Endothelial cell of umbilical vein (primary cell): ENCODE measurements at regions not wholly inside any gene's neighbourhood (a gene's known extent, or its start where the extent isn't known, plus 50 kb on each side); places are given as distances from the start of the nearest gene placed in this dataset.

ENCODE experiments used
- BruUV-seq: library from RNA; stranded (reverse); fragments of 400-500 nt; replicated peaks from 2 replicates; lab custom pipeline; 2021; lab: Mats Ljungman, UMichigan
- CTCF ChIA-PET: fragments of 300-600, 350-600 bp; sonication (Branson Sonifier 250); formaldehyde crosslinking; loops from one replicate; lab custom pipeline; 2021; ENCODE audit warnings: antibody characterized with exemption, inconsistent platforms; lab: Charles Lee
- POLR2A ChIA-PET: fragments of 300-600, 350-600 bp; sonication (Branson Sonifier 250); formaldehyde crosslinking; loops from one replicate; lab custom pipeline; 2021; ENCODE audit warnings: antibody characterized with exemption, inconsistent platforms; lab: Charles Lee
- DNase-seq: peaks from one replicate; pipeline ENCODE4 v3.0.0-alpha.2; 2011; ENCODE audit warnings: low read depth, low spot score
- FAIRE-seq: peaks from 2 replicates; lab custom pipeline; 2011; peaks lifted over from hg19 to GRCh38; lab: Jason Lieb, UNC
- H2AFZ ChIP-seq: 2 replicates; pipeline ENCODE4 v1.6.0; 2012; ENCODE audit warnings: low read depth, low read length, control low read depth, inconsistent platforms
- H3K27ac ChIP-seq: 2 replicates; pipeline ENCODE4 v1.5.1; 2011; ENCODE audit warnings: low read depth, mild to moderate bottlenecking, control low read depth, low read length, moderate library complexity; ENCODE audit not compliant: insufficient read depth
- H3K27me3 ChIP-seq, 2 experiments: 2 replicates each; pipeline versions ENCODE4 v1.6.0 to v1.6.1; 2011; ENCODE audit warnings: low read length in 2 of 2, mixed read lengths in 1 of 2; ENCODE audit not compliant: control insufficient read depth in 2 of 2, insufficient read depth in 2 of 2
- H3K36me3 ChIP-seq, 2 experiments: 2 replicates in 1 of 2; 3 replicates in 1 of 2; pipeline ENCODE4 v1.5.1; 2011; ENCODE audit warnings: low read length in 2 of 2, mild to moderate bottlenecking in 1 of 2, moderate library complexity in 1 of 2; ENCODE audit not compliant: control insufficient read depth in 2 of 2, insufficient read depth in 2 of 2; ENCODE audit errors: extremely low read depth in 1 of 2
- H3K4me1 ChIP-seq: 3 replicates; pipeline ENCODE4 v1.5.1; 2011; ENCODE audit warnings: mild to moderate bottlenecking, low read length; ENCODE audit not compliant: control insufficient read depth, insufficient read depth; ENCODE audit errors: extremely low read depth
- H3K4me2 ChIP-seq: 2 replicates; pipeline ENCODE4 v1.6.1; 2011; ENCODE audit warnings: low read length, control low read depth, mixed read lengths; ENCODE audit not compliant: insufficient read depth
- H3K4me3 ChIP-seq, 3 experiments: fragments of 200-600 bp in 1 of 3; sonication (generic), shearing (Covaris generic) in 1 of 3; replicated peaks in 1 of 3; 2 replicates each; pipeline ENCODE4 v1.5.1; 2011 to 2016; ENCODE audit warnings: control low read depth in 3 of 3, low read length in 3 of 3, mild to moderate bottlenecking in 2 of 3, inconsistent platforms in 1 of 3, low read depth in 1 of 3, moderate library complexity in 1 of 3; ENCODE audit not compliant: insufficient read depth in 1 of 3
- H3K79me2 ChIP-seq: 2 replicates; pipeline ENCODE4 v1.6.0; 2012; ENCODE audit warnings: low read length, inconsistent platforms; ENCODE audit not compliant: control insufficient read depth, insufficient read depth
- H3K9ac ChIP-seq: replicated peaks from 2 replicates; pipeline ENCODE3; 2011; ENCODE audit warnings: low read length, control low read depth; ENCODE audit not compliant: insufficient read depth; ENCODE audit errors: extremely low read depth
- H3K9me1 ChIP-seq: replicated peaks from 3 replicates; pipeline ENCODE4 v1.6.0; 2011; ENCODE audit warnings: mild to moderate bottlenecking, low read length; ENCODE audit not compliant: control insufficient read depth, insufficient read depth; ENCODE audit errors: extremely low read depth
- H3K9me3 ChIP-seq: replicated peaks from 2 replicates; pipeline ENCODE4 v1.5.1; 2012; ENCODE audit warnings: low read length, inconsistent platforms; ENCODE audit not compliant: control insufficient read depth, insufficient read depth
- H4K20me1 ChIP-seq: replicated peaks from 2 replicates; pipeline ENCODE3; 2011; ENCODE audit warnings: mild to moderate bottlenecking, low read length; ENCODE audit not compliant: control insufficient read depth, insufficient read depth; ENCODE audit errors: extremely low read depth
- EZH2 ChIP-seq: IDR thresholded peaks from 2 replicates; pipeline ENCODE4 v1.6.1; 2012; ENCODE audit warnings: borderline replicate concordance, low read depth, mild to moderate bottlenecking, moderate library complexity, low read length, inconsistent platforms; ENCODE audit not compliant: severe bottlenecking
- FOS ChIP-seq: IDR thresholded peaks from 2 replicates; pipeline ENCODE4 v1.6.1; 2011; ENCODE audit warnings: mild to moderate bottlenecking, low read length, moderate library complexity, borderline replicate concordance; ENCODE audit not compliant: insufficient read depth
- GATA2 ChIP-seq: IDR thresholded peaks from 2 replicates; pipeline ENCODE4 v1.7.0; 2011; ENCODE audit warnings: low read depth, mild to moderate bottlenecking, moderate library complexity, mixed read lengths, low read length; ENCODE audit not compliant: insufficient read length, insufficient read depth
- JUN ChIP-seq: IDR thresholded peaks from 2 replicates; pipeline ENCODE4 v1.6.1; 2011; ENCODE audit warnings: borderline replicate concordance, low read depth; ENCODE audit not compliant: insufficient read length, insufficient read depth
- MYC ChIP-seq: IDR thresholded peaks from one replicate; pipeline ENCODE4 v1.6.1; 2011; ENCODE audit warnings: mild to moderate bottlenecking, low read depth, low read length
- POLR2A ChIP-seq: IDR thresholded peaks from 2 replicates; pipeline ENCODE4 v1.6.1; 2012; ENCODE audit warnings: low read depth, mild to moderate bottlenecking, control low read depth, low read length
- POLR2AphosphoS5 ChIP-seq: IDR thresholded peaks from 2 replicates; pipeline ENCODE4 v1.6.1; 2012; ENCODE audit warnings: low read depth, mild to moderate bottlenecking, control low read depth, low read length, moderate library complexity; ENCODE audit not compliant: insufficient read depth
- dilution Hi-C: fragments of 300-500 bp; cut with MboI; formaldehyde crosslinking; loops from one replicate; pipeline ENCODE4 v1.15.0; 2019; ENCODE audit warnings: low sequenced_read_pairs; ENCODE audit not compliant: extremely low pct_ligation_motif_present
- intact Hi-C: fragments of 100-400 bp; cut with micrococcal nuclease; formaldehyde crosslinking; loops from one replicate; pipeline ENCODE4 v1.10.0; 2022
- TF ChIP-seq, protein P1 (sequence below), 2 donors: IDR thresholded peaks; 1 replicate in 1 of 2; 2 replicates in 1 of 2; pipeline ENCODE4 v1.5.1; 2011; ENCODE audit warnings: low read length in 2 of 2, mild to moderate bottlenecking in 2 of 2, moderate library complexity in 2 of 2, control low read depth in 1 of 2, inconsistent platforms in 1 of 2, low read depth in 1 of 2; ENCODE audit not compliant: insufficient read depth in 1 of 2; ENCODE audit errors: extremely low read depth in 1 of 2
- TF ChIP-seq, protein P2 (sequence below): IDR thresholded peaks from 2 replicates; pipeline ENCODE4 v1.6.1; 2011; ENCODE audit not compliant: insufficient read depth, insufficient read length

DNA sequence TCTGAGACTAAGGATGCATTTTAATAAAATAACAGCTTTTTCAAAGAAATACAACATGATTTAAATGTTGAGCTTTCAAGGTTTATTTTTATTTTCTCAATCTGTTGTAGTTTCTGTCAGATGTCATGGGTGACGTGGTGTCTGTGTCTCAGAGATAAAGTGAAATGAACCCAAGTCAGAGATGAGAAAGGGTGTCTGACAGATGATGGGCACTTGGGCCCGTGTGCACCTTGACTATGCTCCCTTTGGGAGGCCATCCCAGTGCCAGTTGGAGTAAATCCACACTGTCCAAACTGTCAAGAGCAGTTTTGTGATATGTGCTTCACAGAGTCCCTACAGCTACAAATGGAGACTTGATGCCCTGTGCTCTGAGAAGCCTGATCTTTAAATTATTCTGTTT lies 536.9 kb upstream of the FAM174A start:
- Histone ChIP-seq H3K4me3 (no peak overlapping the region), H4K20me1 (no peaks in the 10 kb centered on the region), H3K4me2 (no peak overlapping the region), H3K36me3 (no peaks in the 10 kb centered on the region), H3K27ac (no peak overlapping the region), H3K4me1 (no peaks in the 10 kb centered on the region), H3K9me3 (no peaks in the 10 kb centered on the region), H3K27me3 (no peaks in the 10 kb centered on the region), H3K9me1 (peaks cover 2% of the 10 kb centered on the region), H3K9ac (no peak overlapping the region), H2AFZ (peak overlapping the region; percentile 44), H3K79me2 (no peaks in the 10 kb centered on the region)
- intact Hi-C loops (no loop called here), dilution Hi-C loops (no loop called here)
- BruUV-seq = no TSS peak
- ChIA-PET CTCF (interaction anchor here (2.3 kb wide), 1 partner anchor 10 kb away, joined by 6 read pairs; no protein-coding TSS in a partner anchor), POLR2A (no interaction called here)
- no peak for DNase-seq
- no peak for FAIRE-seq
- TF ChIP-seq POLR2AphosphoS5 (no peak), POLR2A (no peak), EZH2 (no peak), FOS (no peak), MYC (no peak), JUN (no peak), GATA2 (no peak)
- TF ChIP-seq, protein P1, sequence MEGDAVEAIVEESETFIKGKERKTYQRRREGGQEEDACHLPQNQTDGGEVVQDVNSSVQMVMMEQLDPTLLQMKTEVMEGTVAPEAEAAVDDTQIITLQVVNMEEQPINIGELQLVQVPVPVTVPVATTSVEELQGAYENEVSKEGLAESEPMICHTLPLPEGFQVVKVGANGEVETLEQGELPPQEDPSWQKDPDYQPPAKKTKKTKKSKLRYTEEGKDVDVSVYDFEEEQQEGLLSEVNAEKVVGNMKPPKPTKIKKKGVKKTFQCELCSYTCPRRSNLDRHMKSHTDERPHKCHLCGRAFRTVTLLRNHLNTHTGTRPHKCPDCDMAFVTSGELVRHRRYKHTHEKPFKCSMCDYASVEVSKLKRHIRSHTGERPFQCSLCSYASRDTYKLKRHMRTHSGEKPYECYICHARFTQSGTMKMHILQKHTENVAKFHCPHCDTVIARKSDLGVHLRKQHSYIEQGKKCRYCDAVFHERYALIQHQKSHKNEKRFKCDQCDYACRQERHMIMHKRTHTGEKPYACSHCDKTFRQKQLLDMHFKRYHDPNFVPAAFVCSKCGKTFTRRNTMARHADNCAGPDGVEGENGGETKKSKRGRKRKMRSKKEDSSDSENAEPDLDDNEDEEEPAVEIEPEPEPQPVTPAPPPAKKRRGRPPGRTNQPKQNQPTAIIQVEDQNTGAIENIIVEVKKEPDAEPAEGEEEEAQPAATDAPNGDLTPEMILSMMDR (IDR thresholded peaks at IDR 0.05; ENCODE audit: extremely low read depth in 1 of 2, insufficient read depth in 1 of 2, low read depth in 1 of 2, low read length in 2 of 2) = no peak
- TF ChIP-seq, protein P2, sequence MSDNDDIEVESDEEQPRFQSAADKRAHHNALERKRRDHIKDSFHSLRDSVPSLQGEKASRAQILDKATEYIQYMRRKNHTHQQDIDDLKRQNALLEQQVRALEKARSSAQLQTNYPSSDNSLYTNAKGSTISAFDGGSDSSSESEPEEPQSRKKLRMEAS = no peak
